IMR-90 (cell line): ENCODE measurements at regions not wholly inside any gene's neighbourhood (a gene's known extent, or its start where the extent isn't known, plus 50 kb on each side); places are given as distances from the start of the nearest gene placed in this dataset.

Experiments
- ATAC-seq: fragments of 200-7000 bp; cut with Tn5 transposase; 2 replicates; pipeline ENCODE4 v1.9.1; 2020; ENCODE audit warnings: low read depth, mild to moderate bottlenecking, moderate library complexity
- BruUV-seq: library from RNA; stranded (reverse); fragments of 400-500 nt; replicated peaks from 2 replicates; lab custom pipeline; 2021; lab: Mats Ljungman, UMichigan
- CTCF ChIA-PET: fragments of 300-600 bp; formaldehyde crosslinking; extraction: SDS; loops from one replicate; lab custom pipeline; 2021; ENCODE audit warnings: antibody characterized with exemption; lab: Yijun Ruan, JAX
- POLR2A ChIA-PET: fragments of 300-600 bp; sonication (Branson Sonifier 250); formaldehyde crosslinking; loops from one replicate; lab custom pipeline; 2022; ENCODE audit warnings: antibody characterized with exemption; ENCODE audit not compliant: unreplicated experiment; lab: Charles Lee
- DNase-seq: peaks from one replicate; pipeline ENCODE4 v3.0.0; 2013
- H2AFZ ChIP-seq: replicated peaks from 2 replicates; pipeline ENCODE3; 2013; ENCODE audit warnings: low read length, mild to moderate bottlenecking; ENCODE audit not compliant: poor library complexity
- H2AK5ac ChIP-seq: 2 replicates; pipeline ENCODE4 v1.6.1; 2013; ENCODE audit warnings: low read depth, low read length, inconsistent platforms
- H2AK9ac ChIP-seq: replicated peaks from 2 replicates; pipeline ENCODE3; 2013; ENCODE audit warnings: mild to moderate bottlenecking, low read depth, low read length, moderate library complexity; ENCODE audit not compliant: poor library complexity
- H2BK120ac ChIP-seq: 2 replicates; pipeline ENCODE4 v1.6.1; 2013; ENCODE audit warnings: low read depth, low read length, inconsistent platforms
- H2BK15ac ChIP-seq: 3 replicates; pipeline ENCODE4 v1.6.1; 2013; ENCODE audit warnings: low read depth, low read length, inconsistent platforms
- H2BK20ac ChIP-seq: 2 replicates; pipeline ENCODE4 v1.6.1; 2013; ENCODE audit warnings: low read depth, mild to moderate bottlenecking, inconsistent platforms, low read length, moderate library complexity
- H2BK5ac ChIP-seq: 2 replicates; pipeline ENCODE4 v1.6.1; 2013; ENCODE audit warnings: mild to moderate bottlenecking, low read depth, low read length, inconsistent platforms; ENCODE audit not compliant: poor library complexity, severe bottlenecking
- H3K14ac ChIP-seq: replicated peaks from 2 replicates; pipeline ENCODE4 v1.6.1; 2013; ENCODE audit warnings: low read depth, low read length, inconsistent platforms
- H3K18ac ChIP-seq: 2 replicates; pipeline ENCODE4 v1.6.1; 2013; ENCODE audit warnings: low read depth, low read length, control low read depth
- H3K23ac ChIP-seq: 2 replicates; pipeline ENCODE4 v1.6.1; 2013; ENCODE audit warnings: low read depth, low read length, inconsistent platforms
- H3K27ac ChIP-seq: 2 replicates; pipeline ENCODE4 v1.5.1; 2013; ENCODE audit warnings: mild to moderate bottlenecking, control low read depth, low read length; ENCODE audit not compliant: insufficient read depth
- H3K27me3 ChIP-seq: 2 replicates; pipeline ENCODE4 v1.6.1; 2013; ENCODE audit warnings: low read length; ENCODE audit not compliant: control insufficient read depth, insufficient read depth
- H3K36me3 ChIP-seq: 2 replicates; pipeline ENCODE4 v1.6.1; 2013; ENCODE audit warnings: low read length, mixed read lengths; ENCODE audit not compliant: control insufficient read depth, insufficient read depth
- H3K4ac ChIP-seq: 2 replicates; pipeline ENCODE4 v1.6.1; 2013; ENCODE audit warnings: low read depth, low read length, inconsistent platforms
- H3K4me1 ChIP-seq: 2 replicates; pipeline ENCODE4 v1.6.1; 2013; ENCODE audit warnings: low read length, mixed read lengths; ENCODE audit not compliant: control insufficient read depth, insufficient read depth
- H3K4me2 ChIP-seq: 2 replicates; pipeline ENCODE4 v1.6.1; 2013; ENCODE audit warnings: low read depth, mild to moderate bottlenecking, control low read depth, low read length, moderate library complexity
- H3K4me3 ChIP-seq: 2 replicates; pipeline ENCODE4 v1.5.1; 2013; ENCODE audit warnings: low read depth, mild to moderate bottlenecking, control low read depth, low read length, moderate library complexity; ENCODE audit not compliant: insufficient read depth
- H3K56ac ChIP-seq: 2 replicates; pipeline ENCODE4 v1.6.1; 2013; ENCODE audit warnings: low read length, inconsistent platforms; ENCODE audit not compliant: insufficient read depth; ENCODE audit errors: extremely low read depth
- H3K79me1 ChIP-seq, 2 experiments: 2 replicates each; pipeline ENCODE4 v1.6.1; 2013; ENCODE audit warnings: low read length in 2 of 2, inconsistent platforms in 1 of 2, low read depth in 1 of 2
- H3K9ac ChIP-seq: 2 replicates; pipeline ENCODE4 v1.6.1; 2013; ENCODE audit warnings: low read depth, low read length, control low read depth
- H3K9me1 ChIP-seq: 2 replicates; pipeline ENCODE4 v1.6.1; 2013; ENCODE audit warnings: low read length, inconsistent platforms; ENCODE audit not compliant: insufficient read depth
- H3K9me3 ChIP-seq: 2 replicates; pipeline ENCODE4 v1.6.1; 2013; ENCODE audit warnings: low read length; ENCODE audit not compliant: control insufficient read depth, insufficient read depth
- H4K20me1 ChIP-seq: 2 replicates; pipeline ENCODE4 v1.6.1; 2013; ENCODE audit warnings: low read length, inconsistent platforms; ENCODE audit not compliant: insufficient read depth
- H4K5ac ChIP-seq: 2 replicates; pipeline ENCODE4 v1.6.1; 2013; ENCODE audit warnings: mild to moderate bottlenecking, low read depth, low read length, control low read depth
- H4K8ac ChIP-seq, 2 experiments: 2 replicates each; pipeline ENCODE4 v1.6.1; 2013; ENCODE audit warnings: low read depth in 2 of 2, low read length in 2 of 2, control low read depth in 1 of 2, inconsistent platforms in 1 of 2
- H4K91ac ChIP-seq: 2 replicates; pipeline ENCODE4 v1.6.1; 2013; ENCODE audit warnings: low read depth, low read length, inconsistent platforms; ENCODE audit not compliant: insufficient read depth
- CTCF ChIP-seq: conservative IDR thresholded peaks from 2 replicates; pipeline ENCODE4 v1.5.1; 2012; ENCODE audit warnings: mild to moderate bottlenecking, low read depth, low read length, improper control_type of control experiment
- ELK1 ChIP-seq: fragments of 150-350 bp; IDR thresholded peaks from 2 replicates; pipeline ENCODE4 v1.6.1; 2016; ENCODE audit warnings: low read depth, mild to moderate bottlenecking, low read length, moderate library complexity, borderline replicate concordance
- MAFK ChIP-seq: IDR thresholded peaks from 2 replicates; pipeline ENCODE4 v1.6.1; 2012; ENCODE audit warnings: low read depth, low read length, improper control_type of control experiment
- MAZ ChIP-seq: IDR thresholded peaks from 2 replicates; pipeline ENCODE4 v1.6.1; 2012; ENCODE audit warnings: low read depth, mild to moderate bottlenecking, low read length, improper control_type of control experiment, moderate library complexity, borderline replicate concordance
- NFE2L2 ChIP-seq: fragments of 150-350 bp; IDR thresholded peaks from 2 replicates; pipeline ENCODE4 v1.6.1; 2016; ENCODE audit warnings: low read depth, mild to moderate bottlenecking, low read length
- POLR2A ChIP-seq: IDR thresholded peaks from 2 replicates; pipeline ENCODE4 v1.6.1; 2012; ENCODE audit warnings: mild to moderate bottlenecking, low read depth, low read length
- RCOR1 ChIP-seq: IDR thresholded peaks from 2 replicates; pipeline ENCODE4 v1.6.1; 2012; ENCODE audit warnings: mild to moderate bottlenecking, low read length, improper control_type of control experiment; ENCODE audit not compliant: insufficient replicate concordance
- RFX5 ChIP-seq: IDR thresholded peaks from 2 replicates; pipeline ENCODE4 v1.8.0; 2012; ENCODE audit warnings: low read depth, mild to moderate bottlenecking, low read length, moderate library complexity
- SMC3 ChIP-seq: fragments of 150-350 bp; IDR thresholded peaks from 2 replicates; pipeline ENCODE4 v1.6.1; 2016; ENCODE audit warnings: low read depth, mild to moderate bottlenecking, antibody characterized with exemption, low read length, moderate library complexity
- USF2 ChIP-seq: fragments of 150-350 bp; IDR thresholded peaks from 2 replicates; pipeline ENCODE4 v1.6.1; 2017; ENCODE audit warnings: mild to moderate bottlenecking, antibody characterized with exemption, low read length, low read depth
- WGBS, 2 experiments: methylation state at CpG; one replicate each; pipeline versions ENCODE4 v1.1.5 to v1.1.7; 2013; ENCODE audit warnings: missing lambda C conversion rate in 2 of 2; ENCODE audit not compliant: insufficient read length in 1 of 2; ENCODE audit errors: extremely low coverage in 2 of 2; 5-methylcytosine and 5-hydroxymethylcytosine counted together
- dilution Hi-C: fragments of 300-500 bp; cut with HindIII; formaldehyde crosslinking; loops from one replicate; pipeline ENCODE4 v1.14.3; 2018; ENCODE audit warnings: low sequenced_read_pairs; ENCODE audit not compliant: unreplicated experiment
- in situ Hi-C: fragments of 300-500 bp; cut with MboI; formaldehyde crosslinking; loops from 3 replicates; pipeline ENCODE4 v1.14.3; 2019; ENCODE audit warnings: low sequenced_read_pairs, inconsistent platforms, mixed read lengths
- intact Hi-C: fragments of 100-400 bp; cut with micrococcal nuclease; formaldehyde crosslinking; loops from 2 replicates; pipeline ENCODE4 v1.10.0; 2022

- intact Hi-C loops = no loop called here
- Histone ChIP-seq H2AFZ (no peak overlapping the region), H3K23ac (no peak overlapping the region), H3K4me2 (no peak overlapping the region), H2BK15ac (no peak overlapping the region), H3K14ac (no peak overlapping the region), H3K56ac (no peak overlapping the region), H3K79me1 (no peaks in the 10 kb centered on the region), H3K4ac (no peak overlapping the region), H3K27ac (no peak overlapping the region), H3K36me3 (no peaks in the 10 kb centered on the region), H4K91ac (no peak overlapping the region), H4K8ac (no peak overlapping the region), H3K18ac (no peak overlapping the region), H2BK20ac (no peak overlapping the region), H4K5ac (no peak overlapping the region), H2BK120ac (no peak overlapping the region), H2AK9ac (no peak overlapping the region), H2AK5ac (no peak overlapping the region), H2BK5ac (no peak overlapping the region), H3K9ac (no peak overlapping the region), H3K4me1 (no peaks in the 10 kb centered on the region), H3K9me1 (no peaks in the 10 kb centered on the region), H3K27me3 (no peaks in the 10 kb centered on the region), H3K4me3 (no peak overlapping the region), H3K9me3 (peaks cover 29% of the 10 kb centered on the region), H4K20me1 (no peaks in the 10 kb centered on the region)
- POLR2A ChIA-PET = no interaction called here
- DNase-seq (no peak), ATAC-seq (no peak)
- in situ Hi-C loops = no loop called here
- CTCF ChIA-PET = no interaction called here
- dilution Hi-C loops = no loop called here
- no peak for TF ChIP-seq SMC3
- TF ChIP-seq ELK1 = no peak
- TF ChIP-seq MAFK = no peak
- no peak for TF ChIP-seq USF2
- no peak for TF ChIP-seq POLR2A
- no peak for TF ChIP-seq RFX5
- TF ChIP-seq RCOR1 = no peak
- TF ChIP-seq MAZ = no peak
- no peak for TF ChIP-seq NFE2L2
- no peak for TF ChIP-seq CTCF
- no TSS peak for BruUV-seq
- WGBS, 2 experiments = 80% methylated on average over 1 of the region's 6 CpGs; no CpG with 5 or more reads in 1 of the 2 experiments
Observed at GRCh38 chr7:57367171-57367570, 82.8 kb upstream of the ZNF716 start.
